Ecto neural progenitor cell (in vitro differentiated cells): ENCODE measurements at regions not wholly inside any gene's neighbourhood (a gene's known extent, or its start where the extent isn't known, plus 50 kb on each side); places are given as distances from the start of the nearest gene placed in this dataset.

ENCODE experiments used
- DNase-seq: peaks from one replicate; pipeline ENCODE4 v3.0.0-alpha.2; 2018; ENCODE audit warnings: low spot score

GRCh38 chr18:70386582-70386981 is 97.7 kb downstream of the SOCS6 start:
- no peak for DNase-seq

- no peak for DNase-seq
These were observed 96.6 kb downstream of the SOCS6 start for GRCh38 chr18:70385474-70385873.

GRCh38 chr18:70384181-70384790 is 95.4 kb downstream of the SOCS6 start:
- no peak for DNase-seq

- no peak for DNase-seq
These were observed 94.3 kb downstream of the SOCS6 start for GRCh38 chr18:70382992-70383717.

- no peak for DNase-seq
These were observed 93.2 kb downstream of the SOCS6 start for GRCh38 chr18:70382017-70382416.

GRCh38 chr18:70380915-70381896 is 92.4 kb downstream of the SOCS6 start:
- peak; percentile 51 for DNase-seq
